DMS79 (cell line): ENCODE measurements at regions not wholly inside any gene's neighbourhood (a gene's known extent, or its start where the extent isn't known, plus 50 kb on each side); places are given as distances from the start of the nearest gene placed in this dataset.
"Not testable (repeated sequence)": the region's sequence is repeated elsewhere in the genome, so short reads cannot be mapped to it uniquely, and the experiment has no call there.

Source experiments
- DNase-seq: peaks from one replicate; lab custom pipeline; 2025; lab: John Stamatoyannopoulos, UW

DNA sequence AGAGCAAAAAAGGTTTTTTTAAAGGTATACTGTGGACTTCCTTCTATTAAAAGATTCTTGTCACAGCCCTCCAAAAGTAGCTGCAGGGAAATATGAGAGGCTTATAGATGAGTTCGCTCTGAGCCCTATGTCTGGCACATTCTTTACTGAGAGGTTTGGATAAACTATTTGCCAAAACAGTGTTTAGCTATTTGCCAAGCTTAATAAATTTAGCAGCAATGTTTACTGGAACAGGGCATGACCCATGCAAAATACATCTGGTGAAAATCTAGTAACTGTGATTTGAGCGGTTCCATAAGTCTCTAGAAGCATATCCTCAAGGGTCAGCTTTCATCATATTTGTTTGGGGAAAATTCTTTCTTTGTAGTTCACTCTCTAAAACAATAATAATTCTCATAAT is 1696.7 kb upstream of the PIK3C3 start:
- no peak for DNase-seq

DNA sequence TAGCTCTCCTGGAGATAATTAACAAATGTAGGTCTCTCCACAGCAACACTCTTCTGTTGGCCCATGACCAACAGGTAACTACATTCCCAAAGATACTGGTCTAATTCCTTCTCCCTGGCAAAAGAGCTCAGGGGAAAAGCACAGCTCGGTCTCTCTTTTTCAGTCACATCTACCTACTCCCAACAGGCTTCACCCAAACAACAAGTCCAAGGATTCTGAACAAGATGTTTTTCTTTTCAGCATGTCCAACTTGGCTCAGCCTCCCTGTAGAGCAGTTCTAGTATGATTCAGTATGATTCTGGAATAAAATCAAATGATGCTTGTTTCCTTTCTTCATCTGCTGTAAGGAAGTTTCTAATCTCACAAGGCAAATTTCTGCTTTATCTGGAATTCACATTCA is 1704.8 kb upstream of the PIK3C3 start:
- DNase-seq: no peak

- DNase-seq: no peak
Measured at GRCh38 chr18:40249390-40250080, 1705.5 kb upstream of the PIK3C3 start.

- not testable (repeated sequence) for DNase-seq
Measured at GRCh38 chr18:40245612-40246011, 1709.4 kb upstream of the PIK3C3 start.

DNA sequence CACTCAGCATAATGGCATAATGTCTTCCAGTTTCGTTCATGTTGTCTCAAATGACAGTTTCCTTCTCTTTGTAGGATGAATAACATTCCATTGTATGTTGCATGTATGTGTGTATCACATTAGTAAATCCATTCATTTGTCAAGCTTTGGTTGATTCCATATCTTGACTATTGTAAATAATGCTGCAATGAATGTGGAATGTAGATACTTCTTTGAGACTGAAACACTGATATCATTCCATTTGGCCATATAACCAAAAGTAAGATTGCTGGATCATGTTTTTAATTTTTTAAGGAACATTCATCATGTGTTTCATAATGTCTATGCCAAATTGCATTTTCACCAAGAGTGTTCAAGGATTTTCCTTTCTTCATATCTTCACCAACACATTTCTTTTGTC is 1711.4 kb upstream of the PIK3C3 start:
- no peak for DNase-seq

GRCh38 chr18:40235836-40236235 is 1719.2 kb upstream of the PIK3C3 start:
- no peak for DNase-seq

- no peak for DNase-seq
Measured at GRCh38 chr18:40235323-40235722, 1719.7 kb upstream of the PIK3C3 start.

GRCh38 chr18:40233931-40234616 is 1721.0 kb upstream of the PIK3C3 start:
- no peak for DNase-seq

- no peak for DNase-seq
Measured at GRCh38 chr18:40222776-40223175, 1732.3 kb upstream of the PIK3C3 start.

GRCh38 chr18:40216856-40217255 is 1738.2 kb upstream of the PIK3C3 start:
- no peak for DNase-seq

DNA sequence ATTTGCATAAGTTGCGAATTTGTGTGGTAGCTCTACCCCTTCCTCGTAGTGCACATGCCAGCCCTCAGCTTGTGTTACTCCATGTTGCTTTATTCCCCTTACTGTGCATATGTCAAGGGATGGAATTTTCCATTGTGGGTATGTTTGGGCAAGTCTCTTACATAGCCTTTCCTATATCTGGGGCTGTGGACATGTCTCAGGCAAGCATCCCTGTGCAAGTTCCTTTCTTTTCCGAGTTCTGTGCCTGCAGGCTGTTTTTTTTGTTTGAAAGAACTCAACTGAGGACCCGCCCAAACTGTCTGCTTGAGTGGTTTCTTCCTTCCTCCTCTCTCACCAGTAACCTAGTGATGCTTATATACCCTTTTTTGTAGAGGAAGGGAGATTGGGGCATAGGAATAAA is 1739.1 kb upstream of the PIK3C3 start:
- DNase-seq: no peak

DNA sequence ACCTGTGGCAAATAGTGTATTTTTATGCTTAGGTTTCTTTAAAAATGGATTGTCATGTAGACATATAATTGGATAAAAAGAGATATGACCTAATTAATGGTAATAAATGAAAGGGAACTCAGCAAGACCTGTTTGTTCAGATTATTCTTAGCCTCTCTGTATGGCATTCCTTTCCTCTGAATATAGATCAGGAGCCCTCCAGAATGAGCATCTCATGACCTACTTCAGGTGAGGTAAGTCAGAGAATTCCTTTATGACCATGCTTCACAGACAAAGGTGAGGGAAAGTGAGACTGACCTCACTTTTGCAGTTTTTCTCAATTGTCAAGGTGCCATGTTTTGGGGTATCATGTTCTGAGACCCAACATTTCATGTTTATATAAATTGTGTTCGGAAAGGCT is 1744.3 kb upstream of the PIK3C3 start:
- DNase-seq: no peak

DNA sequence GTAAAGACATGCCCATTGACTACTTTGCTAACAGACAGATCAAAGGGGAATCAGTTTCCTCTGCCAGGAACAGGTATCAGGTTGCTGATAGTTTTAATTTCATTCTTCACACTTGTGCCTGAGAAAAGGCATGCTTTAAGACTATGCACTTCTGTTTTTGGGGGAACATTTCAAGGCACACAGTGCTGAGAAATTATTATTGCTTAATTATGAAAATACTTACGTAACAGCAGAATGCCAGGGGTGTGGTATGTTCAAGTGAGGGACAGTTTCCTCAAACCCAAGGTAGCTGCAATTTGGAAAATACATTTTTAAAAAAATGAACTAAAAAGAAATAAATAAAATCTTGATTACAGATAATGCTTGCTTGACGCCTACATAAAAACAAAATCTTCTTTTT is 1746.1 kb upstream of the PIK3C3 start:
- no peak for DNase-seq

DNA sequence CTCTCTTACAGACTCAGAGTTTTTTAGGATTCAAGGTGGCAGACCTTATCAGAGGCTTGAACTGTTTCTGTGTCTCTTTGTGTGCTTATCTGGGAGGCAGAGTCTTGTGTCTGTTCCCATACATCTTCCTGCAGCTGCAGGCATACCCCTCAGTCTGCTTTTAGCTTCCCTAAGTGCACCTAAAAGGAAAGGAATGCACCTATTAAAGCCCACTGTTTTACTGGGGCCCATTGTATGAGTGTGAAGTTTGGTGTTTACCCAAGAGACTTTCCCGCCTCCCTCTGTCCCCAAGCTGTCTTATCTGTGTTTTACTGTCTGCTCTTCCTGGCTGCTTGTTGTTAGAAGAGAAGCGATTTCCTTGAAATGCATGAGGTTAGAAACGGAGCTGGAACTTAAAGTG is 1757.3 kb upstream of the PIK3C3 start:
- DNase-seq: no peak

GRCh38 chr18:40186677-40187076 is 1768.4 kb upstream of the PIK3C3 start:
- no peak for DNase-seq

DNA sequence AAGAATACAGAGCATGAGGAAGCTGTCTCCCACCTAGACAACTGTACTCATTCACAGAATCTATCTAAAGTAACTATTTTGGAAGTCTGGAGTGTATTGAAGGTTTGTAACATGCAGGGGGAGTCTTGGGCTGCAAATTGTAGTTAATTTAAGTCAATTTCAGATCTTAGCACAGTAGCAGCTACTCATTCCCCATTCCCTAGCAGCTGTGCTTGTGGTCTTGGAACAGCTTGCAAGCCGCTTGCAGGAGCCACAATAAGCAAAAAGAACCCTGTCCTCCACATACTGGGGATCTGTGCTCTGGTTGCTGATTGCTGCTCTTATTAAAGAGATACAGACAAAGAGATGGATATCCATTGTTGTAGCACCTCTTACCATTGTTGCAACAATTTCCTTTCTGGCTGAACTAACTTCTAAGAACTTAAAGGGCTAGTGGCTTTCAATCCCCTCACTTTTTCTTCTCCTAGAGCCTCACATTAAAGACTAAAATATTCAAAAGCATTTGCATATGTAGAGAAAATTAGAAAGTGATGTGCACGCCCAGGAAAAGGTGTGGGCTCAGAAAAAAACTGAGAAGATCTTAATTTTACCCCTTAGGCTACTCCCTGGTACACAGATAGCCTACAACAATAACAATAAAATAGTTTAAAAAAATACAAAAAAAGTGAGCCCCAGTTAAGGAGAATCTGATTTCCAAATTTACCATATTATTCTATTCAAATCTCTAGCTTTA is 1775.1 kb upstream of the PIK3C3 start:
- DNase-seq: no peak

DNA sequence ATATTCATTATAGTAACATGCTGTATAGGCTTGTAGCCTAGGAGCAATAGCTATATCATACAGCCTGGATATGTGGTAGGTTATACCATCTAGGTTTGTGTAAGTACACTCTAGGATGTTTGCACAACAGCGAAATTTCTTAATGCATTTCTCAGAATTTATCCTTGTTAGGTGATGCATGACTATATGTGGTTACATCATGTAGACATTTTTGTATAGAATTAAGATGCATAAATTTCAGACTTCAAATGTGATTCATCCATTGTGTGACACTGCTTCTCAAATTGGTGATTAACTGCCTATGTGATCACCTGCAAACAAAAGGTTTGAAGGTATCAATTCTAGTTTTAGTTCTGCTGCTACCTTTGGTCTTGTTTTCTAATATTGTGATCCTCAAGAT is 1787.0 kb upstream of the PIK3C3 start:
- DNase-seq: no peak

DNA sequence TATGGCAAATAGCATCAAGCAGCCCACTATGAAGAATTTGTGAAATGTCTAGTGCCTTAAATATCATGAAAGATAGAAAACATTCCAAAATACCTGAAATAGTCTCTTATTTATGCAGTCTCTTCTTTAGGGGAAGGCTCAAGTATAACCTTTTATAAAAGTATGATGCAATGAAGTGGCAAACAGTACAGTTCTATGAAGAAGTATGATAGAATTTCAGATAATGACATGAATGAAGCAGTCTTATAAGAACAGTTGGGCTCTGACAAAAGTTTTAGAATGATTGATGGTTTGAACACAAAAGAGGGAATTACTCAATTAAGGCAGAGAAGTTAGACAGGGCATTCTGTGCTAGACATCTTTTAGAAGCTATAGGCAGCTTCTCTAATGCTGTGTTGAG is 1791.8 kb upstream of the PIK3C3 start:
- no peak for DNase-seq

GRCh38 chr18:40160361-40160760 is 1794.7 kb upstream of the PIK3C3 start:
- DNase-seq: no peak

DNA sequence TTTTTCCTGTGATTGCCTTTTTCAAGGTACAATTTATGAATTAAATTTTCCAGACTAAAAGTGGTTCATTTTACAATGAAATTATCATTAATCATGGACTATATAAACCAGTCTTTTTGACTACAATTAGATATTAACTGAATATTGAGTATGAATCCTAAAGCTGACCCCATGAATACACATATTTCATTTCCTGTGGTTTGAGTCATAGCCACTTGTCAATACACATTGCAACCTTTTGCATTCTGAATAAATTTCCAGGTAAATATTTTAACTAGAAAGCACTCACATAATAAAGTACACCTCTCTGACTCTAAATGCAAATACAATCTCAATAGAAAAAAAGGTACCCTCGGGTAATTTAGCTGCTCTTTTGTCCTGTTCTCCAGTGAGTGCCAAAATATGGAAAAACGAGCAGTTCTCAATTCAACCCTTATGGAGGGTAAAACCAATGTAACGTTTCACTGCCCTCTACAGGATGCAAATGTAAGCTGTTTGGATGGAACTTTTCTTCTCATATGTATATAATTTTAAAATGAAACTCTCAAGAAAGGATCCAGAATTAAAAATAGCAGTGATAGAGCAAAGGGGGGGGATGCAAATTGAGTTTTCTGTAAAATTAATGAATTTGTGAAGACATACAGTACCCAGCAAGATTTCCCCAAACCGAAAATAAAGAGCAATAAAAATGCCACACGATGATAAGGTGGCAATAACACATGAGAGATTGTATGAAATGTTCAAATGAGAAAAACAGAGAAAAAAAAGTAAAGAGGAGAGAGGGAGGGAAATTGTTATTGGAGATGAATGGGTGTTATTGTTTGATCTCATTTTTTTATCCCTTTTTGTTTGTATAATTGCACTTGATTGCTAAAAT is 1795.7 kb upstream of the PIK3C3 start:
- no peak for DNase-seq

DNA sequence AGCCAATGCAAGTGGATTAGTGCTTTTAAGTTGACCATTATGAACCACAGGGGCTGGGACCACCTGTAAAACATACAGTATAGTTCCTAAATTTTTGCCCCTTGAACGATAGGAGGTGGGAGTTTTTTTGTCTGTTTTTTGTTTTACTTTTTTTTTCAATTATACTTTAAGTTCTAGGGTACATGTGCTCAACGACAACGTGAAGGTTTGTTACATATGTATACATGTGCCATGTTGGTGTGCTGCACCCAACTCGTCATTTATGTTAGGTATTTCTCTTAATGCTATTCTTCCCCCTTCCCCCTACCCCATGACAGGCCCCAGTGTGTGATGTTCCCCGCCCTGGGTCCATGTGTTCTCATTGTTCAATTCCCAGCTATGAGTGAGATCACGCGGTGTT is 1797.9 kb upstream of the PIK3C3 start:
- DNase-seq: no peak

GRCh38 chr18:40152859-40153258 is 1802.2 kb upstream of the PIK3C3 start:
- DNase-seq: no peak
